HPDE6-E6E7 (cell line): ENCODE measurements at regions not wholly inside any gene's neighbourhood (a gene's known extent, or its start where the extent isn't known, plus 50 kb on each side); places are given as distances from the start of the nearest gene placed in this dataset.

ENCODE experiments used
- DNase-seq: peaks from one replicate; pipeline ENCODE4 v3.0.0; 2011; ENCODE audit warnings: missing footprints; ENCODE audit errors: extremely low spot score

DNA sequence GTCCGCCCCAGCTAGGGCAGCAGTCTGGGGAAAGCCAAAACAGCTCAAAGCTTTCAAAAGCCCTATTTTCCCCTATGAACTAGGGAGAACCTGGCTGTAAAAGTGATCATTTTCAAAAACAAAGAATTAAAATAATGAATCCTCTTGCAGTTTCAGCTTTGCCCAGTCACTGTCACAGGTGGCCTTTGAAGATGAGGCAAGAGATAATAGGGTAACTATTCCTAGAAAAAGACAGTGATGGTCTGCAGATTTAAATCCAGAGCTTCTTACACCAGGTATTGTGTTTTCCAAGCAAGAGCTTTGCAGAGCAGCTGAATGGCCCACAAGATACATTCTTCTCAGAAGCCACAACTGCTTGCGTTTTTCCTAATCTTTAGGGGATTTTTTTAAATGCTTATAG is 80.2 kb upstream of the NUDT4 start:
- DNase-seq, result no peak

DNA sequence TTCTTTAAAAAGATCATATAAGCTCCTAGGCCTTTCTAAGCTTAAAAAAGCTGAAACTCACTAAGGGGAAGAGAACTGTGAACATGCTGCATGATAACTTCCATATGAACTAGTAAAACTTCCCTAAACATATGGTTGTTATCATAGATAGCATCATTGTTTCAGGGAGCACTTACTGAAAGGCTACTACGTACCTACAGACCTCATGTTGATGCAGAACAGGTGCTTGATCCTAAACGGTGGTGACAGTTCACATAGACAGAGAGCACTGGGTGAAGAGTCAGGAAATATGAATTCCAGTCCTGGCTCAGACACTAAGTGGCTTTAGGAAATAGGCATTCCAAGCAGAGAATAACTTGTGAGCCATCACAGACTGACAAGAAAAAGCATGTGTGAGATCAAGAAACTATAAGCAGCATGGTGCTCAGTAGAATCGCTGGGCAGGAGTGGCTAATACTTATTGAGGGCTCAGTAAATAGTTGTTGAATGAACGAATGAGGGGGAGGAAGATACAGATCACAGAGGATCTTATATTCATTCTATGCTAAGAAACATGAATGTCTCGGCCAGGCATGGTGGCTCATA is 78.4 kb upstream of the NUDT4 start:
- no peak for DNase-seq

DNA sequence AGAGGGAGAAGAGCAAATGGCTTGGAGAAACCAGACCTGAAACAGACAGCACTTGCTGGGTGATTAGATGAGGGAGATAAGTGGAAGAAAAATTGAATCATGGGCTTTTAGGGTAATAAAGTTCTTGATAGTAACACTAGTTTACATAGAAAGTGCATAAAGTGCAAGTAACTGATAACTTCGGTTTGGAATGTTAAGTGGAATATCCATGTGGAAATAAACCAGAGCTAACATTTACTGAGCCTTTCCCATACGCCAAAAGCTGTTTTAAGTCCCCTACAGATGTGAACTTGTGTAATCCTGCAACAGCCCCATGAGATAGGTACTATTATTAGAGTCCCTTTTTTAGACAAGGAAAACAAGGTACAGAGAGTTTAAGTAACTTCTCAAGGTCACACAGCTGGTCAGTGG is 77.1 kb upstream of the NUDT4 start:
- no peak for DNase-seq

DNA sequence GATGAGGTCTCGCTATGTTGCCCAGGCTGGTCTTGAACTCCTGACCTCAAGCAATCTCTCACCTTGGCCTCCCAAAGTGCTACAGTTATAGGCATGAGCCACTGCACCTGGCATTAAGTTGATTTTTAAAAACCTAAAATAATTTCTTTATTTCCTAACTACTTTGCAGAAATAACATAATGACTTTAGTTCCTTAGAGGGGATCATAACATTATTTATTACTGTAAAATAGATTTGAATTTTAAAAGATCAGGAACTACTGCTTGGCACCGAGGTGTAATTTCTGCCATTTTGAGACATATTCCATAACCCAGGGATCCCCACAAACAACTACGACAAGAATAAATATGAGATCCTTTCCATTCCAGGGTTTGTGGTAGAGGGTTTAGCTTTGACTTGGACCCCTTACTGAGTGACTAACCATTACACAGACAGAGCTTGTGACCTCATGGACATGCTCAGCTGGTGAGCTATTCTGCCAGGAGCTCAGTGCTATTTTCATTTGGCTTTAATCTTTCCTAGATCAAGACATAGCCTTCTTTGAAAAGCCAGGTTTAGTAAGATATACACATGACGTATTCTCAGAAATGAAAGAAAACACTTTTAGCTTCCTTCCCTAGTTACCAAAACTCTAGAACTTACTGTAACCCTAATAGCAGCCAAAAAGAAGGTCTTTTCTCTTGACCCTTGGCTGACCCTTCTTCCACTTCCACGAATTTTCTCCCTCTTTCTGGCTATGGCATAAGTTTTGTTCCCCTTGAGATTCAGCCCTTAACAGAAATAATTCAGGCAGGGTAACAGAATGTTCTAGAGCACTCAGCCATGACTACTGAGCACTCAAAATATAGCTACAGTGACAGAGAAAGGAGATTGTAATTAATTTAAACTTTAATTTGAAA is 75.1 kb upstream of the NUDT4 start:
- no peak for DNase-seq

DNA sequence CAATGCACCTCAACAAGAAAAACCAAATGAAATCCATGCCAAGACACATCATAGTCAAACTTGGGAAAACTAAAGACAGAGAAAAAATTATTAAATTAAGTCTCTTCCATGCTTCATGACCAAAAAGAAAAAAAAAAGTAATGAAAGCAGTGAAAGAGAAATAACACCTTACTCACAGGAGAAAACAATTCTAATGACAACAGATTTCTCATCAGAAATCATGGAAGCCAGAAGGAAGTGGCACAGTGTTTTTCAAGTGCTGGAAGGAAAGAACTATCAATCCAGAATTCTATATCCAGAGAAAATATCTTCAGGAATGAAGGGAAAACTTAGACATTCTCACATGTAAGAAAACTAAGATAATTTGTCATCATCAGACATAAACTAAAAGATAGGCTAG is 71.1 kb upstream of the NUDT4 start:
- DNase-seq, result no peak

DNA sequence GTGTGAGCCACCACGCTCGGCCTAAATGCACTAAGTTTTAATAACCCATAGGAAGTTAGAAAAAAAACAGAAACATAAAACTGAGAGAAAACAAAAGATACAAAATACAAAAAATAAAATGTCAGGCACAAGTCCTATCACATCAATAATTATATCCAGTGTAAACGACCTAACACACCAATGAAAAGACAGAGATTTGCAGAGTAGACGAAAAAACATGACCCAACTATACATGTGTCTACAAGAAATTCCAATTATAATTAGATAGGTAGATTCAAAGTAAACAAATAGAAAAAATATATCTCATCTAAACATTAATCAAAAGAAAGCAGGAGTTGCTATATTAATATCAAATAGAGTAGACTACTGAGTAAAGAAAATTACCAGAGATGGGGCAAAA is 69.4 kb upstream of the NUDT4 start:
- no peak for DNase-seq

DNA sequence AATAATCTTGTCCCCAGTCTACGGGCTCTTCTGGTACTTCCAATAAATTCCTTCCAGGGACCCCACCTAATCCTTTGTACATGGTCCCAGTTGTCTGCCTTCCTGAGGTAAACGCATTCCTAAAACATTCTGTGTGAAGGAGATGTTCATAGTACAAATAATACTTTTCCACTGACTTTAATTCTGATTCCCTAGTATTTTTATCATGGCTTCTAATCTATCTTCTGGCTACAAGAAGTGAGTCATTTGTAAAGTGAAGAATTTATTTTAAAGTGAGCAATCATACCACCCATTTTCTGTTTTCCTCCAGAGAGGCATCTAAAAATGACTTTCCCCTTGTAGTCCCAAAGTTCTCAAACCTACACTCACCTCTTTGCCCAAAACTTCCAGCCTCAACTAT is 65.9 kb upstream of the NUDT4 start:
- DNase-seq, result no peak

DNA sequence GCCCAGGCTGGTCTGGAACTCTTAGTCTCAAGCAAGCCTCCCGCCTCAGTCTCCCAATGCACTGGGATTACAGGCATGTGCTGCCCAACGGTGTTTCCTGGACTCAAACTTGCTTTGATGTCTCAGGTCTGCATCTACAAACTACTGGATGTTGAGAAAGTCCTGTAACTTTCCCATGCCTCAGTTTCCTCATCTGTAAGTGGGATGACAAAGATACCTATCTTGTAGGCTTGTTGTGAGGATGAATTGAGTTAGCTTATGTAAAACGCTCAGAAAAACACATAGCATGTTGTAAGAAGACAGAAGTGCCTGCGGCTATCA is 63.6 kb upstream of the NUDT4 start:
- DNase-seq, result no peak

DNA sequence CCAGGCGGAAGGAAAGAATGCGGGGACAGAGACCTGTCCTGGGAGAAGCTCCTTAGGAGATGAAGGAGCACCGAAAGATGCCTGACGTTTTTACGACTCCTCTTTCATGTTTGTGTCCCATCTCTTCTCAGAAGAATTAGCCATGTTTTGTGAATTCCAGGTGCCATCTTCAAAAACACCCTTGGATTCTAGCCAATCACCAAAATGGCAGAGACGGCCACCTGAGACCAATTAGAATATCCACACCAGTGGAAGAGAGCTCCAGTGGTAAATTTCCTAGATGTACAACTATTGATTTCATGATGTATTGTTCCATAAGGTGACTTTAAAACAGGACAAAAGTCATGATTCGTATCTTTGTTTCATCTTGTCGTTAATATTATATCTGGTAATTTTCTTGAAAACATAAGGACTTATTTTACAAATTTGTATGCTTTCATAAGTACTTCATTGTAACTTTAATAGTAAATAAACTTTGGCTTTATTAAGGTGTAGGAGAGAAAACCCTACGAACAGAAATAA is 62.3 kb upstream of the NUDT4 start:
- no peak for DNase-seq

DNA sequence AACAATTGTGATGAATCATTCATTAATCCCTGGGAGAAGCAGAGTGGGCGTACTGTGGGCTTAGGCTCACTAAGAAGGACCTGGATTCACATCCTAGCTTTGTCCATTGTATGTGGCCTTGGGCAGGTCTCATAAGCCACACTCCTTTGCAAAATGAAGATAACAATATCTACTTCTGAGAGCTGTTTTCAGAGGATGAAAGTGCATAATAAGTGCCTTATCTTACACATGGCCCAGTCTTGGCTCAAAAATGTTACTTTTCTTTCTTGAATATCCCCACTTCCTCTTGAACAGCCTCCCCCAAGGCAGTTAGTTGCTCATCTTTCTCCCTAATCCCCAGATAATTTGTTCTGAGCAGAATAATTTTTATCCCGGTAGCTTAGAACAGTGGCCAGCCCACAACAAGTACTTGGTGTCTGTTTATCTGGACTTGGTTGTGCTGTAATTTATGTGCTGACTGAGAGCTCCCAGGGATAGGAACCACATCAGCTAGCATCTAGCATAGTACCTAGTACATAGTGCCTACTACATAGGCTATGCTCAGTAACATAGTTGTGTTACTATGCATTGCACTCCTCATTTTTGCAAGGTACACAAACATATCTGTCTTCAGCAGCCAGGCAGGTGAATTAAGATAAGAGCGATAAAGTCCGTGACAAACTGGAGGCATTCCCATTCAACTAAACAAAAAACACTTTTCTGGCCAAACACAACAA is 61.7 kb upstream of the NUDT4 start:
- no peak for DNase-seq

DNA sequence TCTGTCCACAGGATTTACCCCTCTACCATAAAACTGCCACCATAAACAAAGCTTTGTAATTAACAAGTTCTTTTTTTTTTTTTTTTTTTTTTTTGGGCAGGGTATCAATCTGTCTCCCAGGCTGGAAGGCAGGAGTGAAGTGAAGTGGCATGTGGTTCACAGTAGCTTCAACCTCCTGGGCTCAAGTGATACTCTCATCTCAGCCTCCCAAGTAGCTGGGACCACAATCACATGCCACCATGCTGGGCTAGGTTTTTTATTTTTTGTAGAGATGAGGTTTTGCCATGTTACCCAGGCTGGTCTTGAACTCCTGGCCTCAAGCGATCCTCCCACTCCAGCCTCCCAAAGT is 61.1 kb upstream of the NUDT4 start:
- DNase-seq, result no peak

DNA sequence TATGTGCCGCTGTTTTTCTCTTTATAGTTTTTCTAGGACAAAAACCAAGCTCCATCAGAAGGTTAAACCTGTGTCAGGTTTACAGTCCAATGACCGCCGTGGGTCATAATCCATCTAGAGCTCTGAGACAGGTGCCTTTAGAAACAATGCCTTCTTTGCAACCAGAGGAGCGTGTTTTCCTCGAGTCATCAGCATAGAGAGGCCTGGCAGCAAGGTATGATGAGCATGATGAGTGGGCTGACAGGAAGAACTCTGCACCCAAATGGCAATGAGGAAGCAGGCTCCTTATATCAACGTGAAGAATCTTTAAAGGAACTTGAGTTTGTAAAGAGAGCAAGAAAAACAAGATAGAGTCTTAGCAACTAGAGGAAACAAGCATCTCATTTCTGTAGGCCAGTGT is 60.5 kb upstream of the NUDT4 start:
- peak; percentile 9 for DNase-seq

DNA sequence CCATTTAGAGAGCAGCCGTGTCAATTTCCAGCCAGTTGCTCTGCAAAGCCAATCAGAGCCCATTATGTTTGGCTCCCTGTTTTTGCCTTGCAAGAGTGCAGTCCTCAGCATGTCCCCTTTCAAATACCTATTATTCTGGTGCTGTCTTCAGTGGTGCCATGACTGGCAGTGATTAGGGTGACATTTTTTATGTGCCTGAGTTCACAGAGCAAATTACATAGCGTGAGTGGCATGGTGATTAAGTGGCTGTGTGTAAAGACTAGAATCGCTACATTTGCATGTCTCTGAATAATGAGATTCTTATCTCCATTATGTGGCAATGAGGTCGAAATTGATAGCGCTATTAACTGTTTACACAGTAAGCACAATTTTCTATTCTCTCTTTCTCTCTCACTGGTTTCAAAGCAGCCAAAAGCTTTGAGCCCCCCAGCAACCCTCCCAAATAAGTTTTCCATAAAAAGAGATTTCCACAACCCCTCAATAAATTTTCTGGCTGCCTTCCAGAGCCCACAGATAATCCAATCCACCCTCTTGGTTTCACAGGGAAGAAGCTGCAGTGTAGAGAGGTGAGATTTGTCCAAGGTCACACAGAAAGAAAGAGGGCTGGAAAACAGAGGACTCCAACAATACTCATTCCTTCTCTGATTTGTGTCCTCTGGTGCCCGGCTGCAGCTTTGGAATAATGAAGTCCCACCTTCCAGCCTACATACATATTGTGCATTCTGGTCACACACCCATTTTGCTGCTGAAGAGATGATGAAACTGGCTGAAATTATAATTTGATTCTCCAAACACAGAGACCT is 58.8 kb upstream of the NUDT4 start:
- no peak for DNase-seq

DNA sequence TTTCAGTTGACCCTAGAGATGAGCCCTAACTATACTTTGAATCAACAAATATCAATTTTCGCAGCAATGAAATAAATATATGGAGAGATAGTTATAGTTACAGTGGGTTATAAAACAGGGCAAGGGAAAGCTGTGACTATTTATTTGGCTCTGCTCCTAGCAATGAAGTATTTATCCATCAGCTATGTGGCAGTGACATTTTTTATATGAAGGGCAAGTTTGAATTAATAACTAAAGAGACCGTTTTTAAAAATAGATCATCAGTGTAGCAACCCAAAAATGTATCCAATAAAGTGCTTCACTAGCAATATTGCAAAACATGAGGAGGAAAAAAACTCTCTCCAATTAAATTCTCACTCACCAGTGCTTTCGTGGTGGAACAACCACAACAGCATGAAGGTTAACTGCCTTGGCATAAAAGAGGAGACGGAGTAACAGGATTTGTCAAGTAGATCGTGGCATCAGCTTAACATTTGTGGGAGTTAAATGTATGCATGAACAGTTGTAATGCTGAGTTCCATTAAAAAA is 58.1 kb upstream of the NUDT4 start:
- no peak for DNase-seq

DNA sequence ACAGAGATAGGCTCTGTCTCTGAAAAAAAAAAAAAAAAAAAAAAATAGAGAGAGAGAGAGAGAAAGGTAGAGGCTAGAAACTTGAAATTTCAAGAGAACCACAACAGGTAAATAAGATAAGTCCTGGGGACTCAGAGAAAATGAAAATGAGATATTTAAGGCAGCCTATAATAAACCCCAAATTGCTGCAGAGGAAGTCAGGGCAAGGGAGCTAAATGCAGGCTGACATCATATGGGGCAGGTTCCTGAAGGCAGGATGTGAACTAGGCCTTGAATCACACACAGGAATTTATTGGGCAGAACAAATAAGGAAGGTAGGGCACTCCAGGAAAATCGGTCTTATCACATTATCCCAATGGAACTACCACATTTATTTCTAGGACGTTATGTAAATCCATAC is 54.9 kb upstream of the NUDT4 start:
- DNase-seq, result peak; percentile 13

DNA sequence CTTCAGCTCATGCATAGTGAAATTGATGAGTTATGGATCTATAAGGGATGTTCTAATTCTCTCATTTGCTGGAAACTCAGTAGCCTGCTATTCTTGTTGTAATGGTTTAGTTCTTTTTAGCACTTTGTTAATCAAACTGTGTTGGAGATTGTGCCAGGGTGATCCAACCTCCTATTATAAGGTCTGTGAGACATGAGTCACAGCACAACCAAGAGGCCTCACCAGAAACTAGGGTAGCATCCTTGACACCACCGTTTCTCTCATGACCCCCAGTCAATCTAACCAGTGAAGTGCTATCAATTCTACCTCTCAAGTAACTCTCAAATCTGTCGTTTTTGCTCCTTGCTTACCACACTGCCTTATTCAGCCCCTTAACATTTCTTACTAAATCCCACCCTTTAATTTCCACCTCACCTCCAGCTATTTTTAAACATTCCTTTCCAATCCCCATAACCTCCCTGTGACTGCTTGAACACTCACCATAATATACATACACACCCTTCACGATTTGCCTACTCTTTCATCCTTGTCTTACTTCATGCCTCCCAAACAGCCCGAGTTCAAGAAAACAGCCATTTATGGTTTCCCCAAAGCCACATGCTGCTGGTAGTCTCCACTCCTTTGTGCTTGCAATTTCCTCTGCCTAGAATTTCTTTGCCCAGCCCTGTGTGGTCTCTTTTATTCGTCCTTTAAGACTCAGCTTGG is 53.9 kb upstream of the NUDT4 start:
- peak; percentile 20 for DNase-seq

DNA sequence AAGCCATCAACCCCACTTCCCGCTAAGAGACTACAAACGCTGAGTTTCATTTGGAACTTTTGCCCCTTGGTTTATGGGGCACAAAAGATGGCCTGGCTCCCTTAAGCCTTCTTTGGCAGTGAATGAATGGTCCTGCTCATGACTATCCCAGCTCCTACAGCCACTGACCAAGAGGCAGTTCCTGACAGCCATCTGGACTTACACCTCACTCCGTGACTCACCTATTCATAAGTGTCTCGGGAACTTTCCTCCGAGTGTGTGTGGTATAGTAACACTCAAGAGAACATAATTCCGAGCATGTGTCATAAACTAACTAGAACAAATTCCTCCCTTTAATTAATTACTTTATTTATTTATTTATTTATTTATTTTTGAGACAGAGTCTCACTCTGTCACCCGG is 51.9 kb upstream of the NUDT4 start:
- peak; percentile 70 for DNase-seq
